Endothelial cell of umbilical vein (primary cell): ENCODE measurements at regions not wholly inside any gene's neighbourhood (a gene's known extent, or its start where the extent isn't known, plus 50 kb on each side); places are given as distances from the start of the nearest gene placed in this dataset.

Source experiments
- BruUV-seq: library from RNA; stranded (reverse); fragments of 400-500 nt; replicated peaks from 2 replicates; lab custom pipeline; 2021; lab: Mats Ljungman, UMichigan
- CTCF ChIA-PET: fragments of 300-600, 350-600 bp; sonication (Branson Sonifier 250); formaldehyde crosslinking; loops from one replicate; lab custom pipeline; 2021; ENCODE audit warnings: antibody characterized with exemption, inconsistent platforms; lab: Charles Lee
- POLR2A ChIA-PET: fragments of 300-600, 350-600 bp; sonication (Branson Sonifier 250); formaldehyde crosslinking; loops from one replicate; lab custom pipeline; 2021; ENCODE audit warnings: antibody characterized with exemption, inconsistent platforms; lab: Charles Lee
- DNase-seq: peaks from one replicate; pipeline ENCODE4 v3.0.0-alpha.2; 2011; ENCODE audit warnings: low read depth, low spot score
- FAIRE-seq: peaks from 2 replicates; lab custom pipeline; 2011; peaks lifted over from hg19 to GRCh38; lab: Jason Lieb, UNC
- H2AFZ ChIP-seq: 2 replicates; pipeline ENCODE4 v1.6.0; 2012; ENCODE audit warnings: low read depth, low read length, control low read depth, inconsistent platforms
- H3K27ac ChIP-seq: 2 replicates; pipeline ENCODE4 v1.5.1; 2011; ENCODE audit warnings: low read depth, mild to moderate bottlenecking, control low read depth, low read length, moderate library complexity; ENCODE audit not compliant: insufficient read depth
- H3K27me3 ChIP-seq, 2 experiments: 2 replicates each; pipeline versions ENCODE4 v1.6.0 to v1.6.1; 2011; ENCODE audit warnings: low read length in 2 of 2, mixed read lengths in 1 of 2; ENCODE audit not compliant: control insufficient read depth in 2 of 2, insufficient read depth in 2 of 2
- H3K36me3 ChIP-seq, 2 experiments: 2 replicates in 1 of 2; 3 replicates in 1 of 2; pipeline ENCODE4 v1.5.1; 2011; ENCODE audit warnings: low read length in 2 of 2, mild to moderate bottlenecking in 1 of 2, moderate library complexity in 1 of 2; ENCODE audit not compliant: control insufficient read depth in 2 of 2, insufficient read depth in 2 of 2; ENCODE audit errors: extremely low read depth in 1 of 2
- H3K4me1 ChIP-seq: 3 replicates; pipeline ENCODE4 v1.5.1; 2011; ENCODE audit warnings: mild to moderate bottlenecking, low read length; ENCODE audit not compliant: control insufficient read depth, insufficient read depth; ENCODE audit errors: extremely low read depth
- H3K4me2 ChIP-seq: 2 replicates; pipeline ENCODE4 v1.6.1; 2011; ENCODE audit warnings: low read length, control low read depth, mixed read lengths; ENCODE audit not compliant: insufficient read depth
- H3K4me3 ChIP-seq, 3 experiments: fragments of 200-600 bp in 1 of 3; sonication (generic), shearing (Covaris generic) in 1 of 3; replicated peaks in 1 of 3; 2 replicates each; pipeline ENCODE4 v1.5.1; 2011 to 2016; ENCODE audit warnings: control low read depth in 3 of 3, low read length in 3 of 3, mild to moderate bottlenecking in 2 of 3, inconsistent platforms in 1 of 3, low read depth in 1 of 3, moderate library complexity in 1 of 3; ENCODE audit not compliant: insufficient read depth in 1 of 3
- H3K79me2 ChIP-seq: 2 replicates; pipeline ENCODE4 v1.6.0; 2012; ENCODE audit warnings: low read length, inconsistent platforms; ENCODE audit not compliant: control insufficient read depth, insufficient read depth
- H3K9ac ChIP-seq: replicated peaks from 2 replicates; pipeline ENCODE3; 2011; ENCODE audit warnings: low read length, control low read depth; ENCODE audit not compliant: insufficient read depth; ENCODE audit errors: extremely low read depth
- H3K9me1 ChIP-seq: replicated peaks from 3 replicates; pipeline ENCODE4 v1.6.0; 2011; ENCODE audit warnings: mild to moderate bottlenecking, low read length; ENCODE audit not compliant: control insufficient read depth, insufficient read depth; ENCODE audit errors: extremely low read depth
- H3K9me3 ChIP-seq: replicated peaks from 2 replicates; pipeline ENCODE4 v1.5.1; 2012; ENCODE audit warnings: low read length, inconsistent platforms; ENCODE audit not compliant: control insufficient read depth, insufficient read depth
- H4K20me1 ChIP-seq: replicated peaks from 2 replicates; pipeline ENCODE3; 2011; ENCODE audit warnings: mild to moderate bottlenecking, low read length; ENCODE audit not compliant: control insufficient read depth, insufficient read depth; ENCODE audit errors: extremely low read depth
- CTCF ChIP-seq, 2 donors: IDR thresholded peaks; 1 replicate in 1 of 2; 2 replicates in 1 of 2; pipeline ENCODE4 v1.5.1; 2011; ENCODE audit warnings: low read length in 2 of 2, mild to moderate bottlenecking in 2 of 2, moderate library complexity in 2 of 2, control low read depth in 1 of 2, inconsistent platforms in 1 of 2, low read depth in 1 of 2; ENCODE audit not compliant: insufficient read depth in 1 of 2; ENCODE audit errors: extremely low read depth in 1 of 2
- EZH2 ChIP-seq: IDR thresholded peaks from 2 replicates; pipeline ENCODE4 v1.6.1; 2012; ENCODE audit warnings: borderline replicate concordance, low read depth, mild to moderate bottlenecking, moderate library complexity, low read length, inconsistent platforms; ENCODE audit not compliant: severe bottlenecking
- FOS ChIP-seq: IDR thresholded peaks from 2 replicates; pipeline ENCODE4 v1.6.1; 2011; ENCODE audit warnings: mild to moderate bottlenecking, low read length, moderate library complexity, borderline replicate concordance; ENCODE audit not compliant: insufficient read depth
- GATA2 ChIP-seq: IDR thresholded peaks from 2 replicates; pipeline ENCODE4 v1.7.0; 2011; ENCODE audit warnings: low read depth, mild to moderate bottlenecking, moderate library complexity, mixed read lengths, low read length; ENCODE audit not compliant: insufficient read length, insufficient read depth
- JUN ChIP-seq: IDR thresholded peaks from 2 replicates; pipeline ENCODE4 v1.6.1; 2011; ENCODE audit warnings: borderline replicate concordance, low read depth; ENCODE audit not compliant: insufficient read length, insufficient read depth
- MYC ChIP-seq: IDR thresholded peaks from one replicate; pipeline ENCODE4 v1.6.1; 2011; ENCODE audit warnings: mild to moderate bottlenecking, low read depth, low read length
- POLR2A ChIP-seq: IDR thresholded peaks from 2 replicates; pipeline ENCODE4 v1.6.1; 2012; ENCODE audit warnings: low read depth, mild to moderate bottlenecking, control low read depth, low read length
- POLR2AphosphoS5 ChIP-seq: IDR thresholded peaks from 2 replicates; pipeline ENCODE4 v1.6.1; 2012; ENCODE audit warnings: low read depth, mild to moderate bottlenecking, control low read depth, low read length, moderate library complexity; ENCODE audit not compliant: insufficient read depth
- dilution Hi-C: fragments of 300-500 bp; cut with MboI; formaldehyde crosslinking; loops from one replicate; pipeline ENCODE4 v1.15.0; 2019; ENCODE audit warnings: low sequenced_read_pairs; ENCODE audit not compliant: extremely low pct_ligation_motif_present
- intact Hi-C: fragments of 100-400 bp; cut with micrococcal nuclease; formaldehyde crosslinking; loops from one replicate; pipeline ENCODE4 v1.10.0; 2022
- TF ChIP-seq, protein P1 (sequence below): IDR thresholded peaks from 2 replicates; pipeline ENCODE4 v1.6.1; 2011; ENCODE audit not compliant: insufficient read depth, insufficient read length

- H3K9me1 ChIP-seq: no peaks in the 10 kb centered on the region
- H4K20me1 ChIP-seq: no peaks in the 10 kb centered on the region
- no peaks in the 10 kb centered on the region for H3K79me2 ChIP-seq
- intact Hi-C loops (no loop called here), dilution Hi-C loops (no loop called here)
- no peak overlapping the region for H3K27ac ChIP-seq
- no peaks in the 10 kb centered on the region for H3K9me3 ChIP-seq
- H3K4me2 ChIP-seq: no peak overlapping the region
- TF ChIP-seq POLR2A (no peak), CTCF (IDR thresholded peaks at IDR 0.05; ENCODE audit: extremely low read depth in 1 of 2, insufficient read depth in 1 of 2, low read depth in 1 of 2, low read length in 2 of 2) (no peak), POLR2AphosphoS5 (no peak), FOS (no peak), JUN (no peak), GATA2 (no peak), MYC (no peak), EZH2 (no peak)
- TF ChIP-seq, protein P1, sequence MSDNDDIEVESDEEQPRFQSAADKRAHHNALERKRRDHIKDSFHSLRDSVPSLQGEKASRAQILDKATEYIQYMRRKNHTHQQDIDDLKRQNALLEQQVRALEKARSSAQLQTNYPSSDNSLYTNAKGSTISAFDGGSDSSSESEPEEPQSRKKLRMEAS: no peak
- H3K4me1 ChIP-seq: no peaks in the 10 kb centered on the region
- no peak for DNase-seq
- ChIA-PET CTCF (interaction anchor here (1.5 kb wide), 1 partner anchor 8 kb away, joined by 6 read pairs; no protein-coding TSS in a partner anchor), POLR2A (no interaction called here)
- no peak overlapping the region for H3K4me3 ChIP-seq
- no peak for FAIRE-seq
- BruUV-seq: no TSS peak
- no peaks in the 10 kb centered on the region for H3K27me3 ChIP-seq
- no peak overlapping the region for H2AFZ ChIP-seq
- no peak overlapping the region for H3K9ac ChIP-seq
- no peaks in the 10 kb centered on the region for H3K36me3 ChIP-seq
Observed at GRCh38 chr15:36026627-36027283, 480.8 kb upstream of the DPH6 start.
